LoVo (cell line): ENCODE measurements at regions not wholly inside any gene's neighbourhood (a gene's known extent, or its start where the extent isn't known, plus 50 kb on each side); places are given as distances from the start of the nearest gene placed in this dataset.
A peak's percentile ranks its signal among the peaks of the same experiment; 100 is the strongest.
"Not testable (repeated sequence)": the region's sequence is repeated elsewhere in the genome, so short reads cannot be mapped to it uniquely, and the experiment has no call there.

Experiments used
- DNase-seq: peaks from one replicate; pipeline ENCODE4 v3.0.0-alpha.2; 2016; ENCODE audit warnings: low spot score

GRCh38 chr4:79662651-79663050 is 254.6 kb upstream of the GK2 start:
- no peak for DNase-seq

DNA sequence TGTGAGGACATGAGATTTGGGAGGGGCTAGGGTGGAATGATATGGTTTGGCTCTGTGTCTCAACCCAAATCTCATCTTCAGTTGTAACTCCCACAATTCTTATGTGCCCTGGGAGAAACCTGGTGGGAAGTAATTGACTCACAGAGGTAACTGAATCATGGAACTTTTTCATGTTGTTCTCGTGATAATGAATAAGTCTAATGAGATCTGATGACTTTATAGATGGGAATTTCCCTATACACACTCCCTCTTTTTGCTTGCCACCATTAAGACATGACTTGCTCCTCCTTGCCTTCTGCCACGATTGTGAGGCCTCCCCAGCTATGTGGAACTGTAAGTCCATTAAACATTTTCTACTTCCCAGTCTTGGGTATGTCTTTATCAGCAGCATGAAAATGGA is 253.2 kb upstream of the GK2 start:
- DNase-seq = no peak

GRCh38 chr4:79659308-79659870 is 251.4 kb upstream of the GK2 start:
- DNase-seq = not testable (repeated sequence)

- no peak for DNase-seq
Observed at GRCh38 chr4:79657379-79657778, 249.4 kb upstream of the GK2 start.

DNA sequence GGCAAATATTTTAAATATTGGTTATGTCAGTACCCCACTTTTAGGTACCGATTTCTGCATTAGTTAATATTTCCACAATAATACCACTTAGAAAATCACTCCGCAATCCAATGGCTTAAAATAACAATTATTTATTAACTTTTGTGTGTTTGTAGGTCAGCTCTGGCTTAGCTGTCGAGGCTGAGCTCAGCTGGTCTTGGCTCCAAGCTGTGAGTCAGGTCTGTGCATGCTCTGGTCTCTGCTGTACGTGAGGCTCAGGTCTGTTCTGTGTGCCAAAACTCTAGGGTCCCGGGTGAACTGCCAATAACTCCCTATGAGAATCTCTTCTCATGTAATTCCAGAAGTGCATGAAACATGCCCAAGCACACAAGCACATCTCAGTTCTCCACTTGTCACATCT is 245.8 kb upstream of the GK2 start:
- DNase-seq = no peak

- no peak for DNase-seq
Observed at GRCh38 chr4:79652738-79653137, 244.7 kb upstream of the GK2 start.

GRCh38 chr4:79652232-79652631 is 244.2 kb upstream of the GK2 start:
- DNase-seq = peak; percentile 22

DNA sequence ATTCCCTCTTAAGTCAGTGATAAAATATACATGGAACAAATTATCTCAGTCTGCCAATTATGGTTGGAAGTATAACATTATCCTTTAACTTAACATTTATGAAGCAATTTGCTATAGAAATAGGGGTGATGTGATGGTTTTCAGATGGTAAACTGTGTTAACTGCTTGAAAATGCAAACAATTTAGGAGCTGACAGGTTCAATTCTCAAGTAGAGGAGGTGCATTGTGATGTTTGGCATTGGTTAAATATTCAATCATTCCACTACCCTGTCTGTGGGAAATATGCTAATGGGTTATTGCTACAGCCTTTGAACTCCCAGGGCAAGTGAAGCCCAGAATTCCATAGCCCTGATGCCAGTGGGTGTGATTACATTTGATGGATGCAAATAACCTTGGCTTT is 243.4 kb upstream of the GK2 start:
- no peak for DNase-seq

DNA sequence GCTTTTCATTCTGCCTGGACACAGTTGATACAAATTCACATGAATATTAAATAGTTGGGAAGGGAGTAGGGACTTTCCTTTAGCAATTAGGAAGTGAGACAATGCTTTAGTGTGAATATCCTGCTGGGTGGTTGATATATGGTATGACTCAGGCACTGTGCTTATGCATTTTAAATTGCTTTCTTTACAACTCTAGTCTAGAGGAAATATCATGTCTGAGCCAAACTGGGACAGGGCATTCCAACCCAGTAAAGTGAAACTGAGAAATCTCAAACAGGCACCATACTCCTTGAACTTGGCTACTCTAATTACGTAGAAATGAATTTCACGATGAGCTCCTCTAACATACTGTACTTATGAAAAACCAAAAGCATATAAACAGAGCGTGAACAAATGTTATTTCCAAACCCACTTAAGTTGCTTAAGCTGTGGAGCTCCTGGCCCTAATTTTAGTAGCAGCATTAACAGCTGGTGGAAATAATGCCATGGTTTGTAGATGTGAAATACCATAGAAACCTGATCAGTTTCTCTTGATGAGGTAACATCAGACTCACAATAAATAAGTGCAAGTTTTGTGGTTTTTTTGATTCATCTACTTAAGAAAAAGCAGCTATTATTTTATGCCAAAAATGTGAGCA is 242.9 kb upstream of the GK2 start:
- DNase-seq = no peak

DNA sequence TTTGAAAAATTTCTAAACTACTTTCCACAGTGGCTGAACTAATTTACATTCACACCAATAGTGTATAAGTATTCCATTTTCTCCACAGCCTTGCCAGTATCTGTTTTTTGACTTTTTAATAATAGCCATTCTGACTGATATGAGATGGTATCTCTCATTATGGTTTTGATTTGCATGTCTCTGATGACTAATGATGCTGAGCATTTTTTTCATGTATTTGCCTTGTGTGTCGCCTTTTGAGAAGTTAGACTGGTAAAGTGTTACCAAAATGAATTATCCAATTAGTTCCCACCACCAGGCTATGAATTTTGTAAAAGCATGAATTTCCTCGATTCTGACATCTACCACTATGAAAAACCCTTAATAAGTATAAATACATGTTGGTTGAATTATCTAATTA is 242.2 kb upstream of the GK2 start:
- DNase-seq = no peak

GRCh38 chr4:79645942-79646341 is 237.9 kb upstream of the GK2 start:
- no peak for DNase-seq

DNA sequence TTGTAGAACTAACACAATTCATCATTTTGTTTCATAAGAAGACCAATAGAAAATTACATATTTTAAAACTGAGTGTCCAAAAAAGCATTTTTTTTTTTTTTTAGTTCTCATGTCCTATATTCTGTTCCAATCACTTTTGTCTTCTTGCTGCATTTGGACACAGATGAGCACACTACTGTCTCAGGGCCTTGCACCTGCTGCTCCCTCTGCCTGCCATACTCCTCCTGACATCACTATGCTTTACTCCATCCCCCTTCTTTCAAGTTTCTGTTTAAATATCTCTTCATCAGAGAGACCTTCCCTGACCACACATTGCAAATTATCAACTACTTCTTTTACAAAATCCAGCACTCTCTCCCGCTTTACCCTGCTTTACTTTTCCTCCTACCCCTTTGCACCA is 230.7 kb upstream of the GK2 start:
- no peak for DNase-seq

DNA sequence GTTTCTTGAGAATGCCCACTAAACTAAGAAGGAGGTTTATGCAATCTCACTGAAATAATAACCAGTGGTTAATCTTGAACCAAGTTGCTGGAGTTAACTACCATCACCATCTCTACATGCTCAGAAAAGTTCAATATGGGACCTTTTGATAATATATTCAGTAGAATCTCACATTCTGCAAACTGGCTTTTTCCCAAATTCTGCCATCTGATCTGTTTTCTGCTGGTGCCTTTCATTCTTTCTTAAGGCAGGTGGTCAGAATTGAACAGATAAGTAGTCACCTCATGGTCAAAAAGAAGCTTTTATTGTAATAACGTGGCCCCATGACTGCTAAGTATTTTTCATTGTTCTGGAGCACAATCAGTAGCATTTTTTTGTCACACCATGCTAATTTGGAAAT is 229.0 kb upstream of the GK2 start:
- no peak for DNase-seq

DNA sequence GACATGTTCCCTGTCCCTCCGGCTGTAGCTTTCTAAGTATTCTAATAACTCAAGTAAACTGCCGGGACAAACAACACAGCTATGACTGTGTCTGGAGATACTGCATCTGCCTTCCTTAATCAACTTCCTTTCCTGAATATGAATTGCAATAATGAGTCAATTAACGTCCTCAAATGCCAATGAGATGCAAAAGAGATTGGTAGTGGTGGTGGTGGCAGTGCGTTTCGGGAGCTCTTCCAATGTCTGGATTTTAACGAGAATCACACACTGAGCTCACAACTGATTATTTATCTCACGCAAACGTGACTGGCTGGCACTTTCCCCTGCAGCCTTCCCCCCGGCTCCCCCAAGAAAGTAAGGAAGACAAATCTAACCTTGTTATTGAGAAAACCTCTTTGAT is 226.1 kb upstream of the GK2 start:
- no peak for DNase-seq

DNA sequence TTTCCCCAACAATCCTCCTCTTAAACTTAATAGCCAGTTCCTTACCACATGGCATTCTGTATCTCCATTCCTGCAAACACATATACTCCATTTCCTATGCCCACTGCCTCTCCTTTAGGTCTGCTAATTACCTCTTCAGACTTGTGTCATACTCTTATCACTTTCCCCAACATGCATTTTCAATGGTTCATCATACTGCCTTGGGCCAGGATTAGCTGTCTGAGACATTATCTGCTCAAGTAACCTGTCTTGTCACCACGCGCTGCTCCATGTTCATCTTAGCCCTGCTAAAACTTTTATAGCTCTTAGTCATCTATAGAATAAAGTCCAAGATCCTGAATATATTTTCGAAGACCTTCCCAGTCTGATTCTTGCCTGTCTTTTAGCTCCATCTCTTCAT is 224.1 kb upstream of the GK2 start:
- no peak for DNase-seq

DNA sequence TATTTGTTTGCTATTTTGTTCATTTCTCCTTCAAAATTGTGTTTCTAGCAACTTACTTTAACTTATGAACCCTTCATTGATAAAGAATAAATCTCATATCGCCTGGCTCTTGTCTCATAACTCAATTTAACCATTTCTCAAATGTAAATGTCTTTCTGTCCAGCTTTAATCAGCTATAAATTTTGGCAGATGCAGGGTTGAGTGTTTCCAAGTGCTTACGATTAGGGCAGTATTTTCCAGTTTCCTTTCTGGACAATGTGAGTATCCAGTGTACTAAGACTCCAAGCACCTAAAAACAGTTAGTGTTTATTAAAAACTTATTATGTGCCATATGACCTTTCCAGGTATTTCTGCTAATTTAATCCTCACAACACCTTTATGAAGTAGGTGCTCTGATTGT is 218.6 kb upstream of the GK2 start:
- DNase-seq = no peak

DNA sequence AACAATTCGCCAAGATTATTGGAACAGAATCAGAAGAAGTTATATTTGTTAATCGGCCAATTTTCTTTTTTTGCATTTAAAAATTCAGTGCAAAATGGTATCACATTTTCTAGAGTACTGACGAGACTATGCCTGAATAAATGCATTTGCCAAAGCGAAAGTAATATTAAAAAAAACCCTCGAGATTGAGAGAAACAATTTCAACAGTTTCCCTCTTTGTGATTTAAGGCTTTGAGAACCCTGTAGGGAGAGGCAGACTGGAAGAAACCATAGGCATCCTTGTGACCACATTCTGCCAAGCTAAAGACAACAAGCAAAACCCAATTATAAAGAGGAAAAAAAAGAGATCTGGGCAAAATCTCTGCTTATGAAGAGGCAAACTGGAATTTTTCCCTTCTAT is 218.1 kb upstream of the GK2 start:
- no peak for DNase-seq

DNA sequence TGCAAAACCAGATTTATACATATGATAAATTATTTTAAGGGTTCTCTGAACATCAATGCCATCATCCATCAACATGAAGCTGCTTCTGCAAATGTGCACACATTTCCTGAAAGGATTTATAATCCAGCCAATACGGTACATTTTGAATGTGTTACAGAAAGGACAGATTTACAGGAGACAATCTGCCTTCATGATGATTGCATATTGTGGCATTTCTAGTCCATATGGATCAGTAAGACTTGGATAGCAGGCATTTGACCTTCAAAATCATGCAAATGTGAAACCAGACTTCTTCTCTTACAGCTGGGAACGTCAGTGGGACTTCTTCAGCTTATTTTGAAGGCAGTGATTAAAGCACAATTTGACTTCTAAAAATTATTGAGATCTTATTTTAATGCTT is 217.3 kb upstream of the GK2 start:
- no peak for DNase-seq

DNA sequence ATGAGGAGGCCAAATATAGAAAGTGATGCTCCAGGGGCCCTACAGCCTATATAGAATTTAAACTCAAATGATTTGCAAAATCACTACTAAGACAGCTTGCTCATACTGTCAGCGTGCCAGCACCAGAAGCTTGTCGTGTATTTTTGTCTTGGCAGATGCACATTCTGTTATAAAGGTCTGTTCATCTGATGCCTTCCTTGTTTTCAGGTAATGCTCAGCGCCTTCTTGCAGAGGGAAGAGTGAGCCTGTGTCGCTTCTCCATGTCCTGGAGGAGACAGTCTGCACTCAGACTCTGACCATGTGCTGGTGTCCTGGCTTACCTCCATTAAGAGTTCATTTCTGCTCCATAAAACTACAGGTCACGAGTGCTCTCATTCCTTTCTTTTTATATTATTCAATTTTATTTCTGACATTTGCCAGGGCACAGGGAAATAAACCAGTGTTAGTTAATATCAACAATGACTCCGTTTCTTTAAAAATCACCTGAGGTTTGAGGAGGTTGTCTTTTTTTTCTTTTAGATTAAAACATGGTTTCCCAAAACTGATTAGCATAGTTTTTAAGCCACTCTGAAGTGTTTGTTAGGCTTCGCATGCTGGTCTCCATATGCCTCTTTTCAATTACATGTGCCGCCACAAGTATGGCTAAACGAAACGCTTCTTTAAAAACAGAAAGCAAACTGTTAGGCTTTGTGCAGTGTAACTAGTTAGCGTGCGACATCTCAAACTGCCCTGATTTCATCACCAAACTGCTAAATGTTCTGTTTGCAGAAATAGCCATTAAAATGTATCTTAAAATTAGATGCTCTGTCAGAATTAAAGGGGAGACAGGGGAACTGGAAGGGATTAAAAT is 215.2 kb upstream of the GK2 start:
- DNase-seq = no peak

DNA sequence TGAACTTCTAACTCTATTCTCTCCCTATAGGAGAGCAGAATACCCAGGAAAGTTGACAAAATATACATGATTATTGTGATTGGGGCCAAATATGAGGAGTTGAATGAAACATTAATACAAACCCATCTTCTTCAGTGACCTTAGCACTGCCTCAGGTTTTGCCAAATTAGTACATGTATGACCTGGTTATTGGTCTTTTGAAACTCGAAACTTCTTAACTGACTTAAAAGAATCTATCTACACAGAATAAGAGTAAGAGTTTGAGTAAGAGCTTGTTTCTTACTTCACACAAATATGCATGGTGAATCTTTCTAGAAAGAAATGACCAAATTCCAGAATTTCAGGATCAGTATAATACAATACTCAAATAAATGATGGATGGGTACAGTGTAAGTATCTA is 213.0 kb upstream of the GK2 start:
- no peak for DNase-seq

GRCh38 chr4:79620617-79621016 is 212.6 kb upstream of the GK2 start:
- no peak for DNase-seq

DNA sequence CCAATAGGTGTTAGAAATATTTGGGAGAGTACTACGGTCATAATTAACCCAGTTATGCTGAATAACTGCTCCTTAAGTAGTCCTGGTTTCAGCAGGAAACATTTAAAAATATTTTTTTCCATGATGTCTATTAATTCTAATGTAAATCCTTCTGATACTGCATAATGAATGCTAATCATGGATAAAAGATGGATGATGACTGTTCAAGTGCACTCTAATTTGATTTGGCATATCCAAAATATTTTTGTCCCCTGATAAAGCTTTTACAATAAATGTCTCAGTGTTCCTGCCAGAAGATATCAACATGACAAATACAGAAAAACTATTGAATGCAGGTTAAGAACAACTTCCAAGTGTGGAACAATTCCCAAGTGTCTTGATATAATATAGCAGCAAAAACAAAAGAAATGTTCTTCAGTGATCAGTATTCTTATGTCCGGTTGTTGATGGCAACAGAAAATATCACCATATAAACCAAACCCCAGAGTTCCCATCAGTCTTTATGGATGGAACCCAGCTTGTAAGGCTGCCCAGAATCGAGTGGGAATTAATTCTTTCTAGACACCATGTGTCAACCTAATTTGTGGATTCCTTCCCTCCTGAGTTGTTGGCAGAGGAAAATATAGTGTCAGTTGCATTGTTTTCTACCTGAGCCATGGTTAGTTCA is 205.4 kb upstream of the GK2 start:
- DNase-seq = no peak

GRCh38 chr4:79611026-79611425 is 203.0 kb upstream of the GK2 start:
- no peak for DNase-seq
